RWPE2 (cell line): ENCODE measurements at regions not wholly inside any gene's neighbourhood (a gene's known extent, or its start where the extent isn't known, plus 50 kb on each side); places are given as distances from the start of the nearest gene placed in this dataset.
"Not testable (repeated sequence)": the region's sequence is repeated elsewhere in the genome, so short reads cannot be mapped to it uniquely, and the experiment has no call there.

ENCODE experiments used
- ATAC-seq: fragments of 200-7000 bp; cut with Tn5 transposase; 3 replicates; pipeline ENCODE4 v1.9.1; 2021; ENCODE audit warnings: low read depth
- DNase-seq: peaks from one replicate; pipeline ENCODE4 v3.0.0-alpha.2; 2020; ENCODE audit warnings: low spot score
- H3K27ac ChIP-seq: fragments of 450-650 bp; 2 replicates; pipeline ENCODE4 v1.5.1; 2017; ENCODE audit warnings: mild to moderate bottlenecking; ENCODE audit not compliant: poor library complexity, severe bottlenecking
- H3K27me3 ChIP-seq: fragments of 250-450 bp; sonication (Bioruptor Pico); 2 replicates; pipeline ENCODE4 v1.5.1; 2021; ENCODE audit warnings: mild to moderate bottlenecking, moderate library complexity; ENCODE audit not compliant: insufficient read depth, poor library complexity, severe bottlenecking
- H3K36me3 ChIP-seq: fragments of 250-450 bp; sonication (Bioruptor Pico); 2 replicates; pipeline ENCODE4 v1.5.1; 2020; ENCODE audit warnings: low read depth, mild to moderate bottlenecking, moderate library complexity
- H3K4me1 ChIP-seq: fragments of 250-450 bp; sonication (Bioruptor Pico); 2 replicates; pipeline ENCODE4 v1.5.1; 2021; ENCODE audit warnings: mild to moderate bottlenecking, moderate library complexity; ENCODE audit not compliant: insufficient read depth, poor library complexity, severe bottlenecking
- H3K4me3 ChIP-seq: fragments of 250-450 bp; sonication (Bioruptor Pico); 2 replicates; pipeline ENCODE4 v1.5.1; 2021; ENCODE audit warnings: mild to moderate bottlenecking, moderate library complexity; ENCODE audit not compliant: severe bottlenecking
- H3K9me3 ChIP-seq: fragments of 250-450 bp; sonication (Bioruptor Pico); 2 replicates; pipeline ENCODE4 v1.5.1; 2021; ENCODE audit warnings: mild to moderate bottlenecking, moderate library complexity; ENCODE audit not compliant: severe bottlenecking
- TF ChIP-seq, protein P1 (sequence below): fragments of 450-650 bp; IDR thresholded peaks from one replicate; pipeline ENCODE4 v1.5.1; 2017; ENCODE audit warnings: mild to moderate bottlenecking, moderate library complexity; ENCODE audit not compliant: poor library complexity, severe bottlenecking

DNA sequence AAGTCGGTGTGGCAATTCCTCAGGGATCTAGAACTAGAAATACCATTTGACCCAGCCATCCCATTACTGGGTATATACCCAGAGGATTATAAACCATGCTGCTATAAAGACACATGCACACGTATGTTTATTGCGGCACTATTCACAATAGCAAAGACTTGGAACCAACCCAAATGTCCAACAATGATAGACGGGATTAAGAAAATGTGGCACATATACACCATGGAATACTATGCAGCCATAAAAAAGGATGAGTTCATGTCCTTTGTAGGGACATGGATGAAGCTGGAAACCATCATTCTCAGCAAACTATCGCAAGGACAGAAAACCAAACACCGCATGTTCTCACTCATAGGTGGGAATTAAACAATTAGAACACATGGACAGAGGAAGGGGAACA, 80.6 kb upstream of the ST3GAL5 start:
- not testable (repeated sequence) for H3K9me3 ChIP-seq, ATAC-seq

DNA sequence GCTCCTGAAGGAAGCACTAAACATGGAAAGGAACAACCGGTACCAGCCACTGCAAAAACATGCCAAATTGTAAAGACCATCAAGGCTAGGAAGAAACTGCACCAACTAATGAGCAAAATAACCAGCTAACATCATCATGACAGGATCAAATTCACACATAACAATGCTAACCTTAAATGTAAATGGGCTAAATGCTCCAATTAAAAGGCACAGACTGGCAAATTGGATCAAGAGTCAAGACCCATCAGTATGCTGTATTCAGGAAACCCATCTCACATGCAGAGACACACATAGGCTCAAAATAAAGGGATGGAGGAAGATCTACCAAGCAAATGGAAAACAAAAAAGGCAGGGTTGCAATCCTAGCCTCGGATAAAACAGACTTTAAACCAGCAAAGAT, 77.0 kb upstream of the ST3GAL5 start:
- not testable (repeated sequence) for H3K27me3 ChIP-seq, H3K27ac ChIP-seq, ATAC-seq, H3K9me3 ChIP-seq, DNase-seq, H3K36me3 ChIP-seq, H3K4me1 ChIP-seq, H3K4me3 ChIP-seq

More for the DNA sequence above, 80.6 kb upstream of the ST3GAL5 start:
- H3K27me3 ChIP-seq, H3K4me1 ChIP-seq, DNase-seq, H3K27ac ChIP-seq, H3K4me3 ChIP-seq, H3K36me3 ChIP-seq: not testable (repeated sequence)

DNA sequence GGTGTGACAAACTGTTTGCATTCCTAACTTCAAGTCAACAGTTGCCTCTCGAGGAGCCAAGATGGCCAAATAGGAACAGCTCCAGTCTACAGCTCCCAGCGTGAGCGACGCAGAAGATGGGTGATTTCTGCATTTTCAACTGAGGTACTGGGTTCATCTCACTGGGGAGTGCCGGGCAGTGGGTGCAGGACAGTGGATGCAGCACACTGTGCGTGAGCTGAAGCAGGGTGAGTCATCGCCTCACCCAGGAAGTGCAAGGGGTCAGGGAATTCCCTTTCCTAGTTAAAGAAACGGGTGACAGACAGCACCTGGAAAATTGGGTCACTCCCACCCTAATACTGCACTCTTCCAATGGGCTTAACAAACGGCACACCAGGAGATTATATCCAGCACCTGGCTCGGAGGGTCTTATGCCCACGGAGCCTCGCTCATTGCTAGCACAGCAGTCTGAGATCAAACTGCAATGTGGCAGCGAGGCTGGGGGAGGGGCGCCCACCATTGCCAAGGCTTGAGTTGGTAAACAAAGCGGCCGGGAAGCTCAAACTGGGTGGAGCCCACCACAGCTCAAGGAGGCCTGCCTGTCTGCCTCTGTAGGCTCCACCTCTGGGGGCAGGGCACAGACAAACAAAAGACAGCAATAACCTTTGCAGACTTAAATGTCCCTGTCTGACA, 75.1 kb upstream of the ST3GAL5 start:
- H3K36me3 ChIP-seq, ATAC-seq, H3K27me3 ChIP-seq, H3K27ac ChIP-seq, H3K4me3 ChIP-seq, DNase-seq, H3K9me3 ChIP-seq, H3K4me1 ChIP-seq: not testable (repeated sequence)

DNA sequence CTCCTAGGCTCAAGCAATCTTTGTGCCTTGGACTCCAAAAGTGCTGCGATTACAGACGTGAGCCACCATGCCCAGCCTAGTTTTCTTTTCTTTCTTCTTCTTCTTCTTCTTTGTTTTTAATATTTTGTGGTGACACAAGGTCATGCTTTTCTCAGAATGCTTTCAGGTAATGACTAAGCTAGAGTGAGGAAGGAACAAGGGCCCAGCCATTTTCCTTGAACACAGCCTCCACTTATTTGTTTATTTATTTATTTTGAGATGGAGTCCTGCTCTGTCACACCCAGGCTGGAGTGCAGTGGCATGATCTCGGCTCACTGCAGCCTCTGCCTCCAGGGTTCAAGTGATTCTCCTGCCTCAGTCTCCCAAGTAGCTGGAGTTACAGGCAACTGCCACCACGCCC, 74.3 kb upstream of the ST3GAL5 start:
- ATAC-seq (no peak), DNase-seq (no peak)
- H3K4me3 ChIP-seq: no peak overlapping the region
- H3K9me3 ChIP-seq: no peaks in the 10 kb centered on the region
- TF ChIP-seq, protein P1, sequence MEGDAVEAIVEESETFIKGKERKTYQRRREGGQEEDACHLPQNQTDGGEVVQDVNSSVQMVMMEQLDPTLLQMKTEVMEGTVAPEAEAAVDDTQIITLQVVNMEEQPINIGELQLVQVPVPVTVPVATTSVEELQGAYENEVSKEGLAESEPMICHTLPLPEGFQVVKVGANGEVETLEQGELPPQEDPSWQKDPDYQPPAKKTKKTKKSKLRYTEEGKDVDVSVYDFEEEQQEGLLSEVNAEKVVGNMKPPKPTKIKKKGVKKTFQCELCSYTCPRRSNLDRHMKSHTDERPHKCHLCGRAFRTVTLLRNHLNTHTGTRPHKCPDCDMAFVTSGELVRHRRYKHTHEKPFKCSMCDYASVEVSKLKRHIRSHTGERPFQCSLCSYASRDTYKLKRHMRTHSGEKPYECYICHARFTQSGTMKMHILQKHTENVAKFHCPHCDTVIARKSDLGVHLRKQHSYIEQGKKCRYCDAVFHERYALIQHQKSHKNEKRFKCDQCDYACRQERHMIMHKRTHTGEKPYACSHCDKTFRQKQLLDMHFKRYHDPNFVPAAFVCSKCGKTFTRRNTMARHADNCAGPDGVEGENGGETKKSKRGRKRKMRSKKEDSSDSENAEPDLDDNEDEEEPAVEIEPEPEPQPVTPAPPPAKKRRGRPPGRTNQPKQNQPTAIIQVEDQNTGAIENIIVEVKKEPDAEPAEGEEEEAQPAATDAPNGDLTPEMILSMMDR: no peak
- peaks cover 7% of the 10 kb centered on the region for H3K4me1 ChIP-seq
- H3K27me3 ChIP-seq: no peaks in the 10 kb centered on the region
- no peaks in the 10 kb centered on the region for H3K36me3 ChIP-seq
- no peak overlapping the region for H3K27ac ChIP-seq

DNA sequence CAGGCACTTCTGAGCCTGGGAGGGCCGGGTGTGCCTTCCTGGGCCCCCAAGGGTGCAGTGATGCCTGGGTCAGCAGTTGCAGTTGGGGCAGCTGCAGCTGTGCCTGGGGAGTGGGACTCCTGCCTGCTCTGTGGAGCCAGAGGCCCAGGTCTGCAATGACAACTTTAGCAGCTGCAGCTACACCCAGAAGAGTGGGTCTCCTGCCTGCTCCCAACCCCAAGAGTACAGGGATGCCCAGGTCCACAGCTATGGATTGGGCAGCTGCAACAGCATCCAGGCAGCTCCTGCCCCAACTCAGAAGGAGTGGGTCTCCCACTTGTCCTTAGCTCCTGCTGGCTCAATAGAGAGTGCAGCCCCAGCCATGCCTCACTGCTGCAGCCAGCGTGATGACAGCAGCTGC, 73.0 kb upstream of the ST3GAL5 start:
- H3K27ac ChIP-seq: no peak overlapping the region
- ATAC-seq: no peak
- H3K4me3 ChIP-seq: no peak overlapping the region

DNA sequence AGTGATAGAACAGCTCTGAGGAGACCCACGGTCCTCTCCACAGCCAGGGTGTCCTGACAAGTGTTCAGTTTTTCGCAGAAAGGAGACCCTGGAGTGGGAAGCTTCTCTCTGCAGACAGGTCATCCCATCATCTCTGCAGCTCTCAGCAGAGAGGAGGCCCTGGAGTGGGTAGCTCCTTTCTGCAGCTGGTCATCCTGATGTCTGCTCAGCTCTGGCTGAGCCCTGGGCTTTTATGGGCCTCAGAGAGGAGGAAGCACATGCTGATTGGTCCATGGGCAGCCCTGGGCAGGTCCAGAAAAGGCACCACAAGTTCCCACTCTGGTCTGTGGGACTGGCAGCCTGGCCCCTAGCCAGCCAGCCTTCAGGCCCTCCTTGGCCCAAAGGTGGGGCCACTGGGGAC, 72.3 kb upstream of the ST3GAL5 start:
- TF ChIP-seq, protein P1: no peak
- H3K9me3 ChIP-seq: no peaks in the 10 kb centered on the region
- no peaks in the 10 kb centered on the region for H3K36me3 ChIP-seq
- H3K4me3 ChIP-seq: no peak overlapping the region
- no peak overlapping the region for H3K27ac ChIP-seq
- H3K4me1 ChIP-seq: peaks cover 16% of the 10 kb centered on the region
- no peaks in the 10 kb centered on the region for H3K27me3 ChIP-seq
- no peak for DNase-seq
- no peak for ATAC-seq

More for the DNA sequence above, 73.0 kb upstream of the ST3GAL5 start:
- TF ChIP-seq, protein P1: no peak
- Histone ChIP-seq H3K36me3 (no peaks in the 10 kb centered on the region), H3K27me3 (no peaks in the 10 kb centered on the region), H3K9me3 (no peaks in the 10 kb centered on the region), H3K4me1 (peaks cover 9% of the 10 kb centered on the region)
- DNase-seq: no peak
